ENCODE measurements at regions not wholly inside any gene's neighbourhood (a gene's known extent, or its start where the extent isn't known, plus 50 kb on each side); places are given as distances from the start of the nearest gene placed in this dataset.

DNA sequence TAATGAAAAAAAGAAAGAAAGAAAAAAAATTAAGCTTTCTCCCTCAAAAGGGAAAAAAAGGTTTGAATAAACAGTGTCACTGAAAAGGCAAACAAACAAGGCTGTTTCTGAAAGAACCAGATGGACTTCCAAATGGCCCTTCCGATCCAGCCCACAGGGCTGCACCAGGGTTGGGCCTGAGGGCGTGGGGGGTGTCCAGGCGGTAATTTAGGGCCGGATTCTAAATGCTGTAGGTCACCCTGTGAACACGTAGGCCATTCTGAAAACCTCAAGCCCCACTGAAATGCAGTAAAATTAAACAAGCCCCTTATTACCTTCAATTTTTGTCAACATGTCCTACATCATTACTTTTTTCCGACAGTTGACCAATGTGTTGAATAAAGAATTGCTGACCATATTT lies 132.1 kb downstream of the HSD17B3 start:
- peak overlapping the region in 3 of 4 donors; percentile 55 to 83 (median 77) for H3K27ac ChIP-seq
- DNase-seq (ENCODE audit: low spot score in 2 of 2), result no peak
- no peaks in the 10 kb centered on the region for H3K9me3 ChIP-seq
- H3K4me3 ChIP-seq, result no peak overlapping the region
- TF ChIP-seq, protein P1, sequence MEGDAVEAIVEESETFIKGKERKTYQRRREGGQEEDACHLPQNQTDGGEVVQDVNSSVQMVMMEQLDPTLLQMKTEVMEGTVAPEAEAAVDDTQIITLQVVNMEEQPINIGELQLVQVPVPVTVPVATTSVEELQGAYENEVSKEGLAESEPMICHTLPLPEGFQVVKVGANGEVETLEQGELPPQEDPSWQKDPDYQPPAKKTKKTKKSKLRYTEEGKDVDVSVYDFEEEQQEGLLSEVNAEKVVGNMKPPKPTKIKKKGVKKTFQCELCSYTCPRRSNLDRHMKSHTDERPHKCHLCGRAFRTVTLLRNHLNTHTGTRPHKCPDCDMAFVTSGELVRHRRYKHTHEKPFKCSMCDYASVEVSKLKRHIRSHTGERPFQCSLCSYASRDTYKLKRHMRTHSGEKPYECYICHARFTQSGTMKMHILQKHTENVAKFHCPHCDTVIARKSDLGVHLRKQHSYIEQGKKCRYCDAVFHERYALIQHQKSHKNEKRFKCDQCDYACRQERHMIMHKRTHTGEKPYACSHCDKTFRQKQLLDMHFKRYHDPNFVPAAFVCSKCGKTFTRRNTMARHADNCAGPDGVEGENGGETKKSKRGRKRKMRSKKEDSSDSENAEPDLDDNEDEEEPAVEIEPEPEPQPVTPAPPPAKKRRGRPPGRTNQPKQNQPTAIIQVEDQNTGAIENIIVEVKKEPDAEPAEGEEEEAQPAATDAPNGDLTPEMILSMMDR (IDR thresholded peaks at IDR 0.05), result no peak
- no peak for TF ChIP-seq POLR2A (IDR thresholded peaks at IDR 0.05)
- no peaks in the 10 kb centered on the region for H3K36me3 ChIP-seq
- H3K27me3 ChIP-seq, result no peaks in the 10 kb centered on the region
- peaks cover 0 to 28% (median 4%) of the 10 kb centered on the region in 4 donors for H3K4me1 ChIP-seq
- WGBS, 2 donors, result 51 to 55% methylated on average over 6 of the region's 6 CpGs

DNA sequence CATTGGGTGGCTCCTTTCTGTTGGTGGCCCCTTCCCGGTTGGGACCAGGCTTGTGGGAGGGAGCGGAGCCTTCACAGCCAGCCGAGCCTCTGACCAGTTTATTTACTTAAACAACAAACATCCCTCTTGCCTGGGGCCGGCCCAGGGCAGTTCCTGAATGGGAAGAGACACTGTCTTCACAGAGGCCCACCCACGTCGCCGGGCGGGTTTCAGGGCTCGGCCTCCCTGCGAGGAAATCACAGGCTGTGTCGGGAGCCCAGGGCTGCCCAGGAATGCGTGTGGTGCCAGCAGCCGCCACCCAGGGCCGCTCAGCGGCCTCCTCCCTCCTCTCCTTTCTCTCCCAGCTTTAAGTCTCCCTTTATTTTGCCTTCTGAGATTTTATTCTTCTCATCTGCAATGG lies 132.5 kb downstream of the HSD17B3 start:
- Histone ChIP-seq H3K9me3 (no peaks in the 10 kb centered on the region), H3K27me3 (no peaks in the 10 kb centered on the region), H3K27ac (peak overlapping the region in 3 of 4 donors; percentile 55 to 83 (median 77)), H3K4me3 (no peak overlapping the region), H3K4me1 (peaks cover 0 to 28% (median 4%) of the 10 kb centered on the region in 4 donors), H3K36me3 (no peaks in the 10 kb centered on the region)
- DNase-seq (ENCODE audit: low spot score in 2 of 2), result peak; percentile 75 to 82
- 19 to 27% methylated on average over 12 to 15 of the region's 15 CpGs for WGBS, 2 donors
- no peak for TF ChIP-seq POLR2A (IDR thresholded peaks at IDR 0.05)
- peak in 1 of 2 donors; percentile 46 for TF ChIP-seq EP300 (IDR thresholded peaks at IDR 0.05)
- TF ChIP-seq, protein P1 (IDR thresholded peaks at IDR 0.05), result no peak

DNA sequence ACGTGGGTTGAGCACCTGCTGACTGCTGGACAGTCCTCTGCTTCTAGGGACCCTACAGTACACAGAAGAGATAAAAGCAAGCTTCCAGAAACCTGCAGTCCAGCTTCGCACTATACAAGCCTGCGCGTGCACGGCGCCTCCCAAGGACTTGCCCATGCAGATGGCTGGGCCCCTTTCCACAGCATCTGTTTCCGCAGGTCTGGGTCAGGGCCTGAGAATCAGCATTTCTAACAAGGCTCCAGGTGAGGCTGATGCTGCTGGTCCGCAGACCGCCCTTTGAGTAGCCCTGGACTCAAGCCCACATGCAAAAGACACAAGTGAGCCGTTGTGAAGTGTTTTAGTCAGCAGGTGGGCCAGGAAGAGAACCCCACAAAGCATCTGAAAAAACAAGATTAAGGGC lies 133.1 kb downstream of the HSD17B3 start:
- no peaks in the 10 kb centered on the region for H3K36me3 ChIP-seq
- H3K4me3 ChIP-seq, result no peak overlapping the region
- peaks cover 0 to 28% (median 4%) of the 10 kb centered on the region in 4 donors for H3K4me1 ChIP-seq
- DNase-seq (ENCODE audit: low spot score in 2 of 2), result no peak
- no peaks in the 10 kb centered on the region for H3K27me3 ChIP-seq
- TF ChIP-seq, protein P1 (IDR thresholded peaks at IDR 0.05), result no peak
- TF ChIP-seq EP300 (IDR thresholded peaks at IDR 0.05) (no peak), POLR2A (IDR thresholded peaks at IDR 0.05) (no peak)
- 68 to 91% methylated on average over 4 to 10 of the region's 10 CpGs for WGBS, 2 donors
- peak overlapping the region in 3 of 4 donors; percentile 55 to 83 (median 77) for H3K27ac ChIP-seq
- no peaks in the 10 kb centered on the region for H3K9me3 ChIP-seq

DNA sequence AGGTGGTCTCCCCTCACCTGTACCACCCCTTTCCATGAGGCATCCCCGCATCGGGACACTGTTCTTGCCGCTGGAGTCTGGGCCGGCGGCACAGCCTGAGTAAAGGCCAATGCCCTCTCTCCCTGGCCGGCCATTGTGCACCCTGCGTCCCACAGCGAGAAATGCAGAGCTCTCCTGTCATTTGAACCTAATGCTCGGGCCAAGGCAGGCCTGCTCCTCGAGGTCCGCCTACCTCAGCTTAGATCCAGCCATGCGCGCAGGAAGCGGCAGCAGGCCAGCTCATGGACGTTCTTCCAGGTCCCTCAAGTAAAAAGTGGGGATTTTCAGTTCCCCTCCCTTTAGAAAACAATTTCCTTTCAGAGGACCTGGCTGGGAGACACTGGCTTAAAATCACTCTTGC lies 135.0 kb downstream of the HSD17B3 start:
- TF ChIP-seq, protein P1 (IDR thresholded peaks at IDR 0.05), result no peak
- TF ChIP-seq POLR2A (IDR thresholded peaks at IDR 0.05), result no peak
- TF ChIP-seq EP300 (IDR thresholded peaks at IDR 0.05), result no peak
- H3K27me3 ChIP-seq, result no peaks in the 10 kb centered on the region
- 94 to 96% methylated on average over 10 to 15 of the region's 15 CpGs for WGBS, 2 donors

DNA sequence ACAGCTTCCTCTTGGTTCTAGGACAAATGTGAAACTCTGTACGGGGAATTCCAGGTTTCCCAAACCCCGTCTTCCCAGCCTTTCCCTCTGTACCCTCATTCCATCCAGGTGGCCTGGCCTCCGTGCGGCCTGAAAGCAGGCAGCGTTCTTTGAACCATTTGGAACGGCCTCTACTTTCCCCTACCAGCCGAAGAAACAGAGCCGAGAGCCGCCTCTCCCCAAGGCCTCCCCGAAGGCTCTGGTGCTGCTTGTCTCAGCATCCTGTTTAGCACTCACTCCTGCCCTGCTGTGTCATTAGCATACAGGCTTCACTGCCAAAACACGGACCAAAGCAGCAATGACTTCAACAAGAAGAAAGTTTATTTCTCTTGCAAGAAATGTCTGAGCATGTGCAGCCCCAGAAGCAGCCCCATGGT lies 137.7 kb downstream of the HSD17B3 start:
- Histone ChIP-seq H3K4me3 (no peak overlapping the region), H3K27ac (no peak overlapping the region), H3K36me3 (no peaks in the 10 kb centered on the region), H3K27me3 (no peaks in the 10 kb centered on the region), H3K4me1 (peaks cover 0 to 20% (median 0%) of the 10 kb centered on the region in 4 donors), H3K9me3 (peaks cover 0 to 7% (median 0%) of the 10 kb centered on the region in 4 donors)
- no peak for TF ChIP-seq POLR2A (IDR thresholded peaks at IDR 0.05)
- no peak for TF ChIP-seq EP300 (IDR thresholded peaks at IDR 0.05)
- TF ChIP-seq, protein P1 (IDR thresholded peaks at IDR 0.05), result no peak
- WGBS, 2 donors, result 89 to 91% methylated on average over 11 of the region's 11 CpGs
- DNase-seq (ENCODE audit: low spot score in 2 of 2), result no peak

More for the DNA sequence above, 135.0 kb downstream of the HSD17B3 start:
- H3K4me3 ChIP-seq, result no peak overlapping the region
- H3K27ac ChIP-seq, result no peak overlapping the region
- H3K4me1 ChIP-seq, result peaks cover 0 to 34% (median 4%) of the 10 kb centered on the region in 4 donors
- no peaks in the 10 kb centered on the region for H3K36me3 ChIP-seq
- no peaks in the 10 kb centered on the region for H3K9me3 ChIP-seq
- DNase-seq (ENCODE audit: low spot score in 2 of 2), result no peak

Data from tibial nerve (tissue), 4 donors.